Caco-2 (cell line): ENCODE measurements at regions not wholly inside any gene's neighbourhood (a gene's known extent, or its start where the extent isn't known, plus 50 kb on each side); places are given as distances from the start of the nearest gene placed in this dataset.

Source experiments
- BruUV-seq: library from RNA; stranded (reverse); fragments of 400-500 nt; replicated peaks from 2 replicates; lab custom pipeline; 2021; lab: Mats Ljungman, UMichigan
- CTCF ChIA-PET: fragments of 300-600 bp; sonication (Branson Sonifier 250); formaldehyde crosslinking; loops from one replicate; lab custom pipeline; 2022; ENCODE audit warnings: antibody characterized with exemption; lab: Charles Lee
- POLR2A ChIA-PET: fragments of 300-600 bp; sonication (Branson Sonifier 250); formaldehyde crosslinking; loops from one replicate; lab custom pipeline; 2022; ENCODE audit warnings: antibody characterized with exemption; lab: Charles Lee
- DNase-seq, 2 experiments: peaks; one replicate each; pipeline versions ENCODE4 v3.0.0 to v3.0.0-alpha.2; 2020 to 2022
- H3K27me3 ChIP-seq: replicated peaks from 2 replicates; pipeline ENCODE4 v1.6.0; 2011; ENCODE audit warnings: low read length; ENCODE audit not compliant: control insufficient read depth, insufficient read depth
- H3K36me3 ChIP-seq: 2 replicates; pipeline ENCODE4 v1.5.1; 2011; ENCODE audit warnings: low read length; ENCODE audit not compliant: control insufficient read depth, insufficient read depth
- H3K4me1 ChIP-seq: fragments of 250-450 bp; sonication (Bioruptor Pico); 2 replicates; pipeline ENCODE4 v1.5.1; 2020; ENCODE audit warnings: mild to moderate bottlenecking
- H3K4me3 ChIP-seq: 2 replicates; pipeline ENCODE4 v1.5.1; 2011; ENCODE audit warnings: low read depth, mild to moderate bottlenecking, control low read depth, low read length
- H3K9me3 ChIP-seq: fragments of 250-450 bp; sonication (Bioruptor Pico); 2 replicates; pipeline ENCODE4 v1.5.1; 2020; ENCODE audit warnings: mild to moderate bottlenecking, moderate library complexity
- H3K27ac Mint-ChIP-seq: one replicate; pipeline ENCODE4 v1.8.0; 2022; ENCODE audit warnings: mixed read lengths; ENCODE audit not compliant: unreplicated experiment
- H3K27me3 Mint-ChIP-seq: one replicate; pipeline ENCODE4 v1.8.0; 2022; ENCODE audit warnings: mixed read lengths; ENCODE audit not compliant: insufficient read depth, unreplicated experiment
- H3K36me3 Mint-ChIP-seq: one replicate; pipeline ENCODE4 v1.8.0; 2022; ENCODE audit warnings: mild to moderate bottlenecking, mixed read lengths; ENCODE audit not compliant: insufficient read depth, unreplicated experiment
- H3K4me1 Mint-ChIP-seq: one replicate; pipeline ENCODE4 v1.8.0; 2022; ENCODE audit warnings: low read depth, mixed read lengths; ENCODE audit not compliant: unreplicated experiment
- H3K4me3 Mint-ChIP-seq: one replicate; pipeline ENCODE4 v1.8.0; 2022; ENCODE audit warnings: mild to moderate bottlenecking, moderate library complexity, mixed read lengths; ENCODE audit not compliant: unreplicated experiment
- H3K9me3 Mint-ChIP-seq: one replicate; pipeline ENCODE4 v1.8.0; 2022; ENCODE audit warnings: mixed read lengths; ENCODE audit not compliant: unreplicated experiment
- CTCF ChIP-seq, 2 experiments: fragments of 200-600 bp in 1 of 2; IDR thresholded peaks; 1 replicate in 1 of 2; 2 replicates in 1 of 2; pipeline versions ENCODE4 v1.5.1 to v1.8.0; 2011 to 2022; ENCODE audit warnings: antibody characterized with exemption in 1 of 2, control low read depth in 1 of 2, inconsistent platforms in 1 of 2, low read depth in 1 of 2, low read length in 1 of 2, mild to moderate bottlenecking in 1 of 2, moderate library complexity in 1 of 2; ENCODE audit not compliant: insufficient read depth in 1 of 2, severe bottlenecking in 1 of 2, unreplicated experiment in 1 of 2
- intact Hi-C: fragments of 100-400 bp; cut with micrococcal nuclease; formaldehyde crosslinking; loops from one replicate; pipeline ENCODE4 v1.10.0; 2022; ENCODE audit not compliant: unreplicated experiment

GRCh38 chr7:138247081-138247480 lies 170.8 kb downstream of the AKR1D1 start:
- Histone ChIP-seq H3K36me3 (no peaks in the 10 kb centered on the region), H3K4me3 (no peak overlapping the region), H3K27me3 (no peaks in the 10 kb centered on the region), H3K4me1 (no peaks in the 10 kb centered on the region), H3K9me3 (peaks cover 30% of the 10 kb centered on the region)
- no peak for TF ChIP-seq CTCF (IDR thresholded peaks at IDR 0.05; ENCODE audit: insufficient read depth in 1 of 2, low read depth in 1 of 2, low read length in 1 of 2, severe bottlenecking in 1 of 2, unreplicated experiment in 1 of 2)
- POLR2A ChIA-PET, result no interaction called here
- H3K4me1 Mint-ChIP-seq, result peaks cover 7% of the 10 kb centered on the region
- CTCF ChIA-PET, result no interaction called here
- H3K4me3 Mint-ChIP-seq, result no peak overlapping the region
- intact Hi-C loops, result no loop called here
- no TSS peak for BruUV-seq
- no peaks in the 10 kb centered on the region for H3K36me3 Mint-ChIP-seq
- H3K9me3 Mint-ChIP-seq, result peaks cover 26% of the 10 kb centered on the region
- no peak for DNase-seq
- no peak overlapping the region for H3K27ac Mint-ChIP-seq
- no peaks in the 10 kb centered on the region for H3K27me3 Mint-ChIP-seq

GRCh38 chr7:138247568-138248333 lies 171.5 kb downstream of the AKR1D1 start:
- no TSS peak for BruUV-seq

DNA sequence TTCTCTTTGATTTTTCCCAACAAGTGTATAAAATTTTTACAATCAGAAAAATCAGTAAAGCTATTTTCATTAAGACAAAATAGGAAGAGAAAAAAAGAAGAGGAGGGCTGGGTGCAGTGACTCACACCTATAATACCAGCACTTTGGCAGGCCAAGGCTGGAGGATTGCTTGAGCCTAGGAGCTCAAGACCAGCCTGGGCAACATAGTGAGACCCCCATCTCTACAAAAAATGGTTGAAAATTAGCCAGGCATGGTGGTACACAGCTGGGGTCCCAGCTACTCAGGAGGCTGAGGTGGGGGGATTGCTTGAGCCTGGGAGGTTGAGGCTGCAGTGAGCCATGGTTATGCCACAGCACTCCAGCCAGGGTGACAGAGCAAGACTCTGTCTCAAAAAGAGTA lies 172.3 kb downstream of the AKR1D1 start:
- BruUV-seq, result no TSS peak
- no peak for DNase-seq
- ChIA-PET CTCF (no interaction called here), POLR2A (no interaction called here)
- Mint-ChIP-seq H3K27me3 (no peaks in the 10 kb centered on the region), H3K4me1 (peaks cover 7% of the 10 kb centered on the region), H3K36me3 (no peaks in the 10 kb centered on the region), H3K27ac (no peak overlapping the region), H3K9me3 (peaks cover 34% of the 10 kb centered on the region), H3K4me3 (no peak overlapping the region)
- peaks cover 30% of the 10 kb centered on the region for H3K9me3 ChIP-seq
- intact Hi-C loops, result no loop called here
- H3K4me1 ChIP-seq, result no peaks in the 10 kb centered on the region
- H3K4me3 ChIP-seq, result no peak overlapping the region
- no peaks in the 10 kb centered on the region for H3K27me3 ChIP-seq
- no peak for TF ChIP-seq CTCF (IDR thresholded peaks at IDR 0.05; ENCODE audit: insufficient read depth in 1 of 2, low read depth in 1 of 2, low read length in 1 of 2, severe bottlenecking in 1 of 2, unreplicated experiment in 1 of 2)
- H3K36me3 ChIP-seq, result no peaks in the 10 kb centered on the region

More at GRCh38 chr7:138247568-138248333, 171.5 kb downstream of the AKR1D1 start:
- H3K9me3 Mint-ChIP-seq, result peaks cover 26% of the 10 kb centered on the region
- H3K27me3 Mint-ChIP-seq, result no peaks in the 10 kb centered on the region
- no peaks in the 10 kb centered on the region for H3K4me1 ChIP-seq
- DNase-seq, result no peak
- TF ChIP-seq CTCF (IDR thresholded peaks at IDR 0.05; ENCODE audit: insufficient read depth in 1 of 2, low read depth in 1 of 2, low read length in 1 of 2, severe bottlenecking in 1 of 2, unreplicated experiment in 1 of 2), result no peak
- ChIA-PET POLR2A (no interaction called here), CTCF (no interaction called here)
- H3K4me3 ChIP-seq, result no peak overlapping the region
- peaks cover 7% of the 10 kb centered on the region for H3K4me1 Mint-ChIP-seq
- H3K36me3 Mint-ChIP-seq, result no peaks in the 10 kb centered on the region
- H3K9me3 ChIP-seq, result peaks cover 30% of the 10 kb centered on the region
- intact Hi-C loops, result no loop called here
- no peak overlapping the region for H3K4me3 Mint-ChIP-seq
- no peak overlapping the region for H3K27ac Mint-ChIP-seq
- H3K36me3 ChIP-seq, result no peaks in the 10 kb centered on the region
- H3K27me3 ChIP-seq, result no peaks in the 10 kb centered on the region
